ENCODE measurements at regions not wholly inside any gene's neighbourhood (a gene's known extent, or its start where the extent isn't known, plus 50 kb on each side); places are given as distances from the start of the nearest gene placed in this dataset.

DNA sequence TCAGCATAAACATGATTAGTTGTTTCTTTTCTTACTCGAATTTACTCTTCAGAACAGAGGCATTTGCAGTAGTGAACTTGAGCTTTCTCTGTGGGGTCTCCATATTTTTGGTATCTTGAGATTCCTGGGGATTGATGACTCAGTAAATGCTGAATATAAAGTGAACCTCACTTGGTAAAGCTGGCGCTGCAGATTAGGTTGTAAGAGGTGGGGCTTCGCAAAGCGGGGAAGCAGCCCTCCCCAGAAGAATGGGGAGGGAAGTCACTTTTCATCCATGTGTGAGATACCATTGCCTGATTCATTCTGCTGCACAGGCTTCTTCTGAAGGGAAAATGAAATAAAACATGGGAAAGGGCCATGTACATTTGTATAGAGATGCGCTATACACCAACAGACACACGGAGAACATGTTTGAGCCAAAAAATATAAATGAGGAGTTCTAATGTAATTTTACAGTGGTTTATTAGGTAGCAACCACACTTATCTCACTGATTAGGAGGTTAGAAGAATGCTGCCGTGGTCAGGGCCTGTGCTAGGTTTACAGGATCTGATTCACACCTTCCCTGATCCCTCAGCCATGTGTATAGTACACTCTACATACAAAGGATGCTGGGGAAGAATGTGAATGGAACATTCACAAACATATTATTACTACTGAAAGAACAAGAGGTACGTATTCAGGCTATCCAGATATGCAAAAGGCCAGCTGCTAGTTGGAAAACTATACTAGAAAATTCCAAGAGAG lies 63.5 kb downstream of the DNTTIP2 start:
- no peak for DNase-seq (ENCODE audit: low read depth)

DNA sequence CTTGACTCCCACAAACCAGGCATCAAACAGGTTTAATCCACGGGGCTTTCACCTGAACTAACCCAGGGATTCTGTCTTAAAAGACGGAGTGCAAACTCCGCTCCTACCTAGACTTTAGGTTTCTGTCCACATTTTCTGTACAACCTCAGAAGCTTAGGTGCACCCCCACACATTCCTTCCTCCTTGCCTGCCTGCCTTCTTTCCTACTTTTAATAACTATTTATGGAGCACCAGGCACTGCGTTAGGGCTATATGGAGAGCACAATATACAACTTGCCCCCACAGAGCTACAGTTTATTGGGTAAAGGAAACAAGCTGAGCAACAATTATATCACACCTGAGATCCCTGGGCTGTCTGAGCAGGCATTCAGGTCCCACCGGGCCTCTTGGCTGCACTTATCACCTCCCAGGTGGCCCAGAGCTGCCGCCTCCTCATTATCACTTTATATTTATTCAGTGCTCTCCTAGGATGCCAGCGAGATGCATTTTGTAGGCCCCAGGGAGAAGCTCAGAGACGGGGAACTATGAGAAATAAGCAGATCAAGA lies 64.1 kb downstream of the DNTTIP2 start:
- no peak for DNase-seq (ENCODE audit: low read depth)

DNA sequence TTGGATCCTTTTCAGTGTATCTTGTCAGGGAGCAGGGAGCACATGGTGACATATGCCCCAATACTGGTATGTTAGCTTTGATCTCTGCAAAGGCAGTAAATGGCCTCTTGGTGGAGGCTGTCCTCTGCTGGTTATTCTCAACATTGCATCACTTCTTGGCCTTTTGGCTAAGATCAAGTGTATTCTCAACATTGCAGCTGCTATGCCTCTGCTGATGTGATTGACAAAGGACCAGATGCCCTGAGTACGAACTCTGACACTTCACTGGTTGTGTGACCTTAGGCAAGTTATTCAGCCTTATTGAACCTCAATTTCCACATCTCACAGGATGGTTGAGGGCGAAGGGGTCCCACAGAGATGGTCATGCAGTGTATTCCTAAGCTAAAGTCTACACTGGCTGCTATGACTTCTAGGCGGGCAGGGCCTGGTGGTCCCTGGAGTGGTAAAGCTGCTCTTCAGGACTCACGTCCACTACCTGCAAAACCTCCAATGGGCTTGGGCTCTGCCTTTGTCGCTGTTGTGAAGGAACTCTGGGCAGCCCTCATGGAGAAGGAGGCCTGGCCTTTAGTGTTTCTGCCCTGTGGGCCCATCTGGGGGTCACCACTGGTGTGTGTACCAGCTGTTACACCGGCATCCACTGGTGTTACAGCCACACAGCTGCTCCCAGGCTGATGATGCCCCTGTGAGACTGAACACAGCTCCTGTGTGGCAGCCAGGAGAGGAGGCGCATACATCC lies 64.8 kb downstream of the DNTTIP2 start:
- peak; percentile 12 for DNase-seq (ENCODE audit: low read depth)

DNA sequence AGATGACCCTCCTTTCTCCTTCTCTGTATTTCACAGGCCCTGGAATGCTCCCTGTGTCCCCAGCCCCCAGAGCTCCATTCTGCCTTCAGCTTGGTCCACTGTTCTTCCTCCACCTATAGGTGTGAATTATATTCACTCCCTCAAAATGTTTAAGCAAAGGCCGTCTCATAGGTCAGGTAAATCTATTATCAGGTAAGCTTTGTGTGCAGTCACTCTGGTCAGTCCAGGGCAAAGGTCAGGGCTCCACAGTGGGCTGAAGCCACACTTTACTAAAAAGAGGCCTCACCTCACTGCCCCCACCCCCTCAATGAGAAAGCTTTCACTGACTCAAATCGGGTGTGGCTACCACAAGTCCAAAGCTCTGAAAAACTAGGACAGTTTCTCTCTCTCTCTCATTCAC lies 65.9 kb downstream of the DNTTIP2 start:
- no peak for DNase-seq (ENCODE audit: low read depth)

DNA sequence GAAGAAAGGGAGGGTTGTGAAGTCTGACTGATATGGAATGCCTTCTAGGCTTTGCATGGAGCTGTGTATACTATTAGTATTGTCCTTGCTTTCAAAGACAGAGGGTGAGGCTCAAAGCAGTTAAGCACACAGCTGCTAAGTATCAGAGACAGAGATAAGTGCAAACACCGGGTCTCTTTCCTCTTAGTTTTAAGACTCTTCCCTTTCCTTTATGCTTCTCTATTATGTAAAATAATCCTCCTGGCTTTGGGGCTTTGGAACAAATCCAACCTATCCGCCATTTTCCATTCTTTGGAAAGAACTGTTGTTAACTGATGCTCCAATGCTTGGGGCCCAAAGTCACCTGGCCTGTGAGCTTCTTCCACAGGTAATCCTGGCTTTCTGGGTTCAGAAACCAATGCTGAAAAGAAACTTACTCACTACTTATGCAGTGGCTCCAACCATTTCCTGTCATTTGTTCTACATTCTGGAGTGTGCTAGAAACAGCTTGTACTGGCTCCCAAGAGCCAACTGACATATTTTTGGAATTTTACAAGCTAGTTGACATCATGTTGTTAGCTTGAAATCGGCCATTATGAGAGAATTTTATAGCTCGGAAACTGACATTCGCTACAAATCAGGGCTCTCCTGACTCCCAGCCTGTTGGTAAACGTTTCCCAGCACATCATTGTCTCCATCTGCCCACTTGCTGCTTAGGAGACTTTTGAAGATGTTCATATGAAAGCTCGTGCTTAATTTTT lies 67.5 kb downstream of the DNTTIP2 start:
- no peak for DNase-seq (ENCODE audit: low read depth)

DNA sequence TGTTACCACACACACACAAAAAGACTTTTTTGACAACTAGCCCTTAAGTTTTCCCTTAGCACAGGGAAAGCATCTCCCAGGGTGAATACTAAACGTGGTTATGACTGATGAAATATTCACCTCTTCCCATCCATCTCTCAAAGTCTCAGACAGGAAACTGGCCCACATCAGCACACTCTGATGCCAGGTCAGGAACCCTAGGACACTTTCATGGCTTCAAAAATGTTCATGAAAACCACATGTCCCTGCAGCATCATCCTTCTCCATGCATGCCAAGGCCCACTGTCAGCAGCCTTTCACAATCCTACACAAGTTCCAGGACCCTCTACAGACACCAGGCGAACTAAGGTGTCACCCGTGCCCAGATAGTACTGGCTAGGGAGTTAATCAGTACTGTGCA lies 68.7 kb downstream of the DNTTIP2 start:
- no peak for DNase-seq (ENCODE audit: low read depth)

DNA sequence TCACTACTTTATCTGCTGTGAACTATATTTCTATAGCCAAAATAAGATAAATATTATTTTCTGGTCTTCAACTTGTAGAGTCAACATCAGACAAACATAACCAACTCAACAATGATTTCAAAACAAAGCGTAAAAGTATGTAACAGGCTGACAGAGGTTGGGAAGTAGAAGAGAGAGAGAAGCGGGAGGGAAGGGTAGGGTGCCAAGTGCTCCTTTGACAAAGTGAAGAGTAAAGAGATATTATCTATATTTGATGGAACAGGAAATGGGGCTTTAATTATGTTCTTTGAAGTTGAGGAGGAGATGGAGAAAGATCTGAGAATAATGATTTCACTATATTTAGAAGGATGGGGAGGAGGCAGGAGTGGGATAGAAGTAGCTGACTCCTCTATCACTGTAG lies 70.1 kb downstream of the DNTTIP2 start:
- DNase-seq (ENCODE audit: low read depth): no peak

DNA sequence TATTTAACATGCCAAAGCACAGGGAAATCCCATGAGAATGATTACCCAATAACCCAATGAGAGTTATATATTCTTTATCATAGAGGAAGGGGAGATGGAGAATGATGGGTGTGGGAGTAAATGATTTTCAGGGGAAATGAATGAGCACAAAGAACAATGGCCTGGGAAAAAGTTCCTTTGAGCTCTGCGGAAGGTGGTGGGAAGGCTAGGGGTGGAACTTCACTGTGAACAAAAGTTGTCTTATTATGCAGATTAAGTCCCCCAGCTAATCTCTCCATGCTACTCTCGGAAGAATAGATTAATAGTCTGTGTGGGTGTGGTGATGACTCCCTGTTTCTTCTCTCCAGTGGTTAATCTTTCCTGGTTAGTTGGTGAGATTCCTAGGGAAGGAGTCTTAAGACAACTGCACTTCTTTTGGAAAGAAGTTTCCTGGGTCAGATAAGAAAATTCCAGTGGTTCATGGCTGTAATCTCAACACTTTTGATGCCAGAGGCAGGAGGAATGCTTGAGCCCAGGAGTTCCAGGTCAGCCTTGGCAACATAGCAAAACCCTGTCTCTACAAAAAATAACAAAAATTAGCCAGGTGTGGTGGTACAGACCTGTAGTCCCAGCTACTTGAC lies 71.6 kb downstream of the DNTTIP2 start:
- DNase-seq (ENCODE audit: low read depth): no peak

DNA sequence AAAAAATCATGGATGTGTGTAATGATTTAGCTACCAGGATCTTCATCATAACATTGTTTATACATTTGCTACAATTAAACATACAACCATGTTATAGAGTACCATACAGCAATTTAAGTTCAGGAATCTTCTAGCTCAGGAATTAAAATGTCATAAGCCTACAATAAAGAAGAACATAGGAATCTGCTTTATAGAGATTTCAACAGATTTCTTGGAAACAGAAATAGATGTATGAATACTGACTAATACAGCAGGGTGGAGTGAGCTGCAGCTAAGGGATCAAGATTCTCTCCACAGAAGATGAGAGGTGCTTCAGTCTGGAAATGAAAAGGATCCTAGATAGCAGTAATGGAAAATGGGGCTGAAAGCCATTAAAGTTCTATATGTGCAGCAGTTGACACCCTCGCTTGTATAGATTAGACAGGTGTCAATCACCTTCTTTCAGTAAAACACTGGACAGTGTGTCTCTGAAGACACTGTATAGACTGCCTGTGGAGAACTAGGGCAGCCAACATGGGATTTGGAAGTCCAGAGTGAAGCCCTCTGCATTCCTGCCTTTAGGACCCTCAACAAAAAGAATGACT lies 73.9 kb downstream of the DNTTIP2 start:
- DNase-seq (ENCODE audit: low read depth): no peak

DNA sequence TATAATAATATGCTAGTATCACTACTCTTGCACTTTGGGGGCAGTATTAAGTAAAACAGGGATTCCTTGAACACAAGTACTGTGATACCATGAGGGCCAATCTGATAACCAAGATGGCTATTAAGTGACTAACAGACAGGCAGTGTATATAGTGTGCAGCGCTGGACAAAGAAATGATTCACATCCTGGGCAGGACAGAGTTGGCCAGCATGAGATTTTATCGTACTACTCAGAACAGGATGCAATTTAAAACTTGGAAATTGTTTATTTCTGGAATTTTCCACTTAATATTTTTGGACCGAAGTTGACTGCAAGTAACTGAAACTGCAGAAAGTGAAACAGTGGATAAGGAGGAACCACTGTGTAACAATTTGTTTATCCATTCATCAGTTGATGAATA lies 74.6 kb downstream of the DNTTIP2 start:
- DNase-seq (ENCODE audit: low read depth): no peak

DNA sequence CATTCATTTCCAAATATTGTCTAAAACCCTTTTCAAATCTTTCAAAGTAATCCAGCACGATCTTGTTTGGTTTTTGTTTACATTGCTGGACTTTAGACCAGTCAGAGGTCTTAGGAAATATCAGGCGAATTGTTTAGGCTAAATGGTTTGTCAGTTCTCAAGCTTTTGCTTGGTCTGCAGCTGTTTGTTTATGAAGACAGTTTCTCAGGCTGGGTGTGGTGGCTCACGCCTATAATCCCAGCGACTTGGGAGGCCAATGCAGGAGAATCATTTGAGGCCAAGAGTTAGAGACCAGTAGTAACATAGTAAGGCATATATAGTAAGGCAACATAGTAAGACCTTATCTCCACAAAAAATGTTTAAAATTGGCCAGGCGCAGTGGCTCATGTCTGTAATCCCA lies 77.5 kb downstream of the DNTTIP2 start:
- no peak for DNase-seq (ENCODE audit: low read depth)

DNA sequence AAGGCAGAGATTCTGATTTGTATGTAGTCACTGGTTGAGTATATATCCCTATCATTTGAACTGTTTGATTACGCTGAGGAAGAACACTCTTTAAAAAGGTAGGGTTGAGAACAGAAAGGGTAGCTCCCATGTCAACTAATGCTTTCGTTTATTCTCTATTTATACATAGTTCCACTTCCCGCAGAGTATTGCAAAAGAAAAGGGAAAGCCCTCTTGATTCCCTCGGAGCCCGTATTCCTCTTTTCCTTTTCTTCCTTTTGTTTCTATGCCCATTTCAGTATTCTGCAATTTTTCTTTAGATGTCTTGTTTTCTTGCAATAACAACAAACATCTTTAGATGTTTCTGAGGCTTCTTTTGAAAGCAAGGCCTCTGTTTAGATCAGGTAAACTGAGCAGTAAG lies 78.2 kb downstream of the DNTTIP2 start:
- no peak for DNase-seq (ENCODE audit: low read depth)

DNA sequence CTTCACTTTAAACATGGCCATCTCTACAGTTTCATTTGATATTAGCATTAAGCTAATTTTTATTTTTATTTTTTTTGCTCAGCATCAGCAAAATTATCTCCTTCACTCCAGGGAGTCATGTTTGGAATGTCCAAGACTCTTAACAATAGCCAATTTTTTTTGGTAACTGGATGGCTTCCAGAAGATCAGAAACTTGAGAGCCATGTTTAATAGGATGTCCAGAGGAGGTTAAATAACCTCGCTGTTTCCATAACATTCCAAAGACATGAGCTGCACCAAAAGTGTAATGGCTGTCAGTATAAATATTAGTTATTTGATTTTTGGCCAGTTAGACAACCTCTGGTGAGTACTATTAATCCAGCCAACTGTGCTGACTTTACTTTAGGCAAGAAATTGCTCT lies 80.7 kb downstream of the DNTTIP2 start:
- DNase-seq (ENCODE audit: low read depth): no peak

DNA sequence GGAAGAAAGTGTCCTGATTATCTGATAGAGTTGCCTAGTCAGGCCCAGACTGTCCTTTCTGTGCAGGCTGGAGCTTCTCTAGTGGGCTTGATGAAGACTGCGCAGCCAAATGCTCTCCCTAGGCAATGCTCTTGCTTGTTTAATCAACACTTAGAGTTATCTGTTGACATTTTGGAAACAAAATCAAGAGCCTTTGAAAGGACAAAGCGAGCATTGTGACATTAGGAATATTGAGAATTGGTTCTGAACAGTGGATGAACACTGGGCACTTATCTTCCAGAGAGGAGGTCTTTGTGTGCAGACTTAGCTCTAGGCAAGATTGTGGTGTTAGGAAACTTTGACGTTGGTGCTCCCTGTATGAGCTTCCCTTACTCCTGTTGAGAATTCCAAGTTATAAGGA lies 94.5 kb downstream of the DNTTIP2 start:
- DNase-seq (ENCODE audit: low read depth): no peak

DNA sequence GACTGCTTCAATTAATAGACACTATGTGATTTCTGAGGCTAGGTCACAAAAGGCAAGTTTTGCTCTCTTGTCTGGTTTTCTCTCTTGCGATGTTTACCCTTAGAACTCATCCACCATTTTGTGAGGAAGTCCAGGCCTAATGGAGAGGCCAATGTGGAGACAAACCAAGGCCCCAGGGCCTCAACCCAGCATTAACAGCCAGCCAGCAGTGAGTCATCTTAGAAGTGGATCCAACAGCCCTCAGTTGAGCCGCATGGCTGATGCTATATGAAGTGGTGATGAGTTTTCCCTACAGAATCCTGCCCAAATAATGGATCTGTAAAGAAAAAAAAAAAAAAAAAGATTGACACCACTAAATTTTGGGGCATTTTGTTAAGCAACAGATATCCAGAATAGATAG lies 95.1 kb downstream of the DNTTIP2 start:
- no peak for DNase-seq (ENCODE audit: low read depth)

DNA sequence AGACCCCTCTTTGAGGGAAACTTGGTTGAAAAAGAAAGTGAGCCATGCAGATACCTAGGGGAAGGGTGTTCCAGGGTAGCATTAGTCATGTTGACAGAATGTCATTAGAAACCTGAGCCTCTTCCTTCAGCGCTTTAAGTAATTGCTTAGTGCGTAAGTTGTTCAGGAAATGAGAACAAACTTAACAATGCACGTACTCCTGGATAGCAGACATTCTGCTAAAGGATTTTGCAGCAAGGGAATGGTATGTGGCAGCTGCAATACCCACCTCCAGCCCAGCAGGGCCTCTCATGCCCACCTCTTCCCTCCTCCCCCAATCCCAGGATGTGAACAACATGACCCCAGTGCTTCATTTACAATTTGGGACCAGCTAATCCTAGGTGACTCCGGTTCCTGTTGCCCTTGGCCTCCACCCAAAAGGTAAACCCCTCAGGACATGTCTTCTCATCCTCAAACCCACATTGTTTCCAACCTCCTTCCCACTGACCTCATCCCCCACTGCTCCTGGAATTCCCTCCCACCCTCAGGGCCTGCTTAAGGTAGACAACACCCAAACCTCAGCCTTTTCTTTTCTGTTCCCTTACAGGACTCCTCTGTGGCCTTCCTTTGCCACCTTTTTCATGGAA lies 98.0 kb upstream of the BCAR3 start:
- no peak for DNase-seq (ENCODE audit: low read depth)

DNA sequence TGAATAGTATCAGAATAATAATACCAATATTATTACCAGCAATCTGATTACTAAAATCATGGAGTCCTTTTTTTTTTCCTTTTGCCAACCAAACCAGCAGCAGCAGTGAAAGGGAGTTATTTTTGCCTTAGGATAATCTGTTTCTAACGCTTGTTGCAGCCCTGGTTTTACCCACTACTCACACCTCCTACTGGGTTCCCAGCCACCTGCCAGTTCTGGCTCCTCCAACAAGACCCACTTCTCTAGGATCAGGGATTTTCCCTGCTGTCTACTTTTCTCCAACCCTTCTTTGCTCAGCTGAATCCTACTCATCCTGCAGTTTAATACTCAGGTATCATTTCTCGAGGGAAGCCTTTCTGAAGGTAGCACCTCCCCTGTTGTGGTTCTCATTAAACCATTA lies 96.8 kb upstream of the BCAR3 start:
- DNase-seq (ENCODE audit: low read depth): no peak

DNA sequence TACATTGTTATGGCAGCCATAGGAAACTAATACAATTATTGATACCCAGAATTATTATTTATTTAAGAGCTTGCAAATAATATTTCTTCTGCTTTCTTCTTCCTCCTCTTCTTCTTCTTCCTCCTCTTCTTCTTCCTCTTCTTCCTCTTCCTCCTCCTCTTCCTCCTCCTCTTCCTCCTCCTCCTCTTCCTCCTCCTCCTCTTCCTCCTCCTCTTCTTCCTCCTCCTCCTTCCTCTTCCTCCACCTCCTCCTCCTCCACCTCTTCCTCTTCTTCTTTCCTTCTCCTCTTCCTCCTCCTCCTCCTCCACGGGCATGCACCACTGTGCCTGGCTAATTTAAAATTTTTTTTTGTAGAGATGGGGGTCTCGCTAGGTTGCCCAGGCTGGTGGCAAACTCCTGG lies 95.6 kb upstream of the BCAR3 start:
- no peak for DNase-seq (ENCODE audit: low read depth)

DNA sequence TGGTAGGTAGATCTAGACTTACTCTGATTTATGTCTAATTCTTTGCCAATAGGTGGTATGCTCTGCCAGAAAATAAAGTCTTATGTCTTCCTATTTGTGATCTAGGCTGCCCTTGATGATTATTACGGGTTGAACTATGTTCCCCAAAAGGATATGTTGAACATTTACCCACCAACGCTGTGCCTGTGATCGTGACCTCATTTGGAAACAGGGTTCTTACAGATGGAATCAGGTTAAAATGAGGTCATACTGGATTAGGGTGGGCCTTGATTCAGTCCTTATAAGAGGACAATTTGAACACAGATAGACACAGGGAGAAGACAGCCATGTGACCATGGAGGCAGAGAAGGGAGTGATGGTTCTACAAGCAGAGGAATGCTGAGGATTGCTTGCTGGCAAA lies 95.1 kb upstream of the BCAR3 start:
- DNase-seq (ENCODE audit: low read depth): no peak

DNA sequence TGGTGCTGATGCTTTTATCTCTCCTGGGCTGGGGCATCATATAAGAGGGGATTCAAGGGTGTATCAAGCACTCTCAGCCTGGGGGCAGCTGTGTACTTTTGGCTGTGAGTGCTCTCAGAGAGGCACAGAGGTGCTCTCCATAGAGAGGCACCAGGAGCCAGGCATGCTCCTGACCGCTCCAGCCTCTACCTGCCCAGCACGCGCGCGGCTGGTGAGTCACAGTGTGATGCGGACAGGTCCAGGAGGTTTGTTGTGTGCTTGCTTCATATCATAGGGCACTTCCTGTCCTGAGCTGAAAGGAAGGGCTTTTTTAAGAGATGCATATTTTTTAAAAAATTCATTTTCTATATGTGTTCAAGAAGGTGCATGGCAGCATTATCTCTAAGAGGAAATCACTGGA lies 93.6 kb upstream of the BCAR3 start:
- no peak for DNase-seq (ENCODE audit: low read depth)

DNA sequence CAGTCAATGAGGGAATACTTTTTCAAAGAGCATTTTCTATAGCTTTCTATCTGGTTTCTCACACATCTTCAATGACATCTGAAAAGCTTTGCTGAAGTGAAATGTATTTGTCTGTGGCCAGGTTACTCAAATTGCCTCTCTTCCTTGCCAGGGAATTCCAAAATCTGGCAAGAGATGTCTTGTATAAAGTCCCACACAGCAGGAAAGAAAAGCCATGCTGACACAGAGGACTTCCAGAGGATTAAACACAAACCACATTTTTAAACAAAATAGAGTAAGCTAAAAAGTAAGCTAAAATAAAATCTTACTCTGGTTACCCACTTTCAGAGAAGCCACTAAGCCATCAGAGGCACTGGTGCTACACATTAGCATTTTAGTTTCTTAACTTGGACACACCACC lies 93.1 kb upstream of the BCAR3 start:
- no peak for DNase-seq (ENCODE audit: low read depth)
